GM12874 (cell line): ENCODE measurements at regions not wholly inside any gene's neighbourhood (a gene's known extent, or its start where the extent isn't known, plus 50 kb on each side); places are given as distances from the start of the nearest gene placed in this dataset.

ENCODE experiments used
- TF ChIP-seq, protein P1 (sequence below): IDR thresholded peaks from 2 replicates; pipeline ENCODE4 v1.5.1; 2011; ENCODE audit warnings: low read depth, mild to moderate bottlenecking, control low read depth, low read length, moderate library complexity; ENCODE audit not compliant: insufficient read depth

GRCh38 chr16:5319799-5320198, 222.2 kb upstream of the EEF2KMT start:
- TF ChIP-seq, protein P1, sequence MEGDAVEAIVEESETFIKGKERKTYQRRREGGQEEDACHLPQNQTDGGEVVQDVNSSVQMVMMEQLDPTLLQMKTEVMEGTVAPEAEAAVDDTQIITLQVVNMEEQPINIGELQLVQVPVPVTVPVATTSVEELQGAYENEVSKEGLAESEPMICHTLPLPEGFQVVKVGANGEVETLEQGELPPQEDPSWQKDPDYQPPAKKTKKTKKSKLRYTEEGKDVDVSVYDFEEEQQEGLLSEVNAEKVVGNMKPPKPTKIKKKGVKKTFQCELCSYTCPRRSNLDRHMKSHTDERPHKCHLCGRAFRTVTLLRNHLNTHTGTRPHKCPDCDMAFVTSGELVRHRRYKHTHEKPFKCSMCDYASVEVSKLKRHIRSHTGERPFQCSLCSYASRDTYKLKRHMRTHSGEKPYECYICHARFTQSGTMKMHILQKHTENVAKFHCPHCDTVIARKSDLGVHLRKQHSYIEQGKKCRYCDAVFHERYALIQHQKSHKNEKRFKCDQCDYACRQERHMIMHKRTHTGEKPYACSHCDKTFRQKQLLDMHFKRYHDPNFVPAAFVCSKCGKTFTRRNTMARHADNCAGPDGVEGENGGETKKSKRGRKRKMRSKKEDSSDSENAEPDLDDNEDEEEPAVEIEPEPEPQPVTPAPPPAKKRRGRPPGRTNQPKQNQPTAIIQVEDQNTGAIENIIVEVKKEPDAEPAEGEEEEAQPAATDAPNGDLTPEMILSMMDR: no peak

DNA sequence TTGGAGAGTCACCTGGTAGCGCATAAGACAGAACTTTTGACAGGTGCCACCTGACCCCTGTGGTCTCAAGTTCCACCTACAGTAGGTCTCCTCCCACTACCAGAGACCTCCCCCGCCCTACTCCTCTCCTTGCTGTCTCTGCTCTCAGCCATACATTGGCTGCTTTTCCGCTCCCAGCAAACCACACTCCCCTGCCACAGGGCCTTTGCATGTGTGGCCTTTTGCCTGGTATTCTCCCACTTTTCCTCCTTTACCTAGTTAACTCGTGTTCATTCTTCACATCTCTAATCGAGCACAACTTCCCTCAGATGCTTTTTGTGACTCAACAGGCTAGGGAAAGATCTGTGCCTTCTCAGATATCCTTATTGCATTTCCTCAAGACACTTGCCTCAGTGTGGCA, 218.3 kb upstream of the EEF2KMT start:
- TF ChIP-seq, protein P1: no peak

- TF ChIP-seq, protein P1: no peak
These were observed 216.8 kb upstream of the EEF2KMT start for GRCh38 chr16:5314377-5314776.

DNA sequence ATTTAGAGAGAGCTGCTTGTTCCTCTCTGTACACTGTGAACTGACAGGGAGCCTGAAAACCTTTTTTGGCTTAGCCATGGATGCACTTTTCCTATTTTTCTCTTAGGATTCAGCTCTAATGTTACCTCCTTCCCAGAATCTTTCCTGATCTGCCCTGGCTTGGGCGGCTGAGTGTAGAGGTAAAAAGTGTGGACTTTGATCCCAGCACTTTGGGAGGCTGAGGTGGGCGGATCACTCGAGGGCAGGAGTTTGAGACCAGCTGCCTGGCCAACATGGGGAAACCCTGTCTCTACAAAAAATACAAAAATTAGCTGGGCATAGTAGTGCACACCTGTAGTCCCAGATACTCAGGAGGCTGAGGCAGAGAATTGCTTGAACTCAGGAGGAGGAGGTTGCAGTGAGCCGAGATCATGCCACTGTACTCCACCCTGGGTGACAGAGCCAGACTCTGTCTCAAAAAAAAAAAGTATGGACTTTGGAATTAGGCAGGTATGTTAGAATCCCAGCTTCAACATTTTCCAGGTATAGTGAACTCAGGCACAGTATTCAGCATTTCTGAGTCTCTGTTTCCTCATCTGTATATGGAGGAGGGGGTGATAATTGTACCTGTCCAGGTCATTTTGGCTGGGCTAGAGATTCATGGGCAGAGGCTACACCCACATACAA, 212.5 kb upstream of the EEF2KMT start:
- TF ChIP-seq, protein P1: no peak

GRCh38 chr16:5305023-5305422, 207.4 kb upstream of the EEF2KMT start:
- TF ChIP-seq, protein P1: no peak

DNA sequence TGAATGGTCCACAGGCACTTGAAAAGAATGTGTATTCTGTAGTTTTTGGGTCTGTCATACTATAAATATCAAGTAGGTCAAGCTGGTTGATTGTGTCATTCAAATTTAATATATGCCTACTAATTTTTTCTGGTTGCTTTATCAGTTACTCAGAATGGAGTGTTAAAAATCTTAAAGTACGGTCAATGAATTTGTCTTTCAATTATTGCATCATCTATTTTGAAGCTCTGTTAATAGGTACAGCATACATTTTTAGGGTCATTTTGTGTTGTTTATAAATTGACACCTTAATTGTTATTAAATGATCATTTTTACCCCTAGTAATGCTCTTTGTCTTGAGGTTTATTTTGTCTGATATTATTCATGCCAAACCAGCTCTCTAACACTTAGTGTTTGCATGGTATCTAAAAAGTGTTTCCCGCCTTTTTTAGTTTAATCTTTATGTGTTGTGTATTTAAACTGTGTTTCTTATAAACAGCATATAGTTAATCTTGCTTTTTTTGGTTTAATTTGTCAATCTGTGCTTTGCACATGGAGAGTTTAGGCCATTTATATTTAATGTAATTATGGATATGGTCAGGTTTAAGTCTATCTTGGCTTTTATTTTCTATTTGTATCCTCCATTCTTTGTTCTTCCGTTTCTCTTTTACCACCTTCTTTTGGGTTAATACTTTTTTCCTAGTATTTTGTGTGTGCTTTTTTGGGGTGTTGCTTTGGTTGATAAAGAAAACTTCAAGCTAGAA, 204.9 kb upstream of the EEF2KMT start:
- TF ChIP-seq, protein P1: no peak

GRCh38 chr16:5298202-5298601, 200.6 kb upstream of the EEF2KMT start:
- TF ChIP-seq, protein P1: no peak
